ENCODE measurements at regions not wholly inside any gene's neighbourhood (a gene's known extent, or its start where the extent isn't known, plus 50 kb on each side); places are given as distances from the start of the nearest gene placed in this dataset.
"Not testable (repeated sequence)": the region's sequence is repeated elsewhere in the genome, so short reads cannot be mapped to it uniquely, and the experiment has no call there.

GRCh38 chr19:27719034-27719433 is 1493.9 kb downstream of the UQCRFS1 start:
- no peaks in the 10 kb centered on the region for H3K4me1 ChIP-seq (ENCODE audit: control insufficient read depth in 1 of 2, extremely low read depth in 1 of 2, insufficient read depth in 2 of 2, low read length in 2 of 2)
- Mint-ChIP-seq H3K4me1 (no peaks in the 10 kb centered on the region), H3K27me3 (no peaks in the 10 kb centered on the region), H3K36me3 (peaks cover 3% of the 10 kb centered on the region), H3K4me3 (no peak overlapping the region), H3K9me3 (peaks cover 11 to 48% (median 46%) of the 10 kb centered on the region in 3 donors), H3K27ac (no peak overlapping the region)
- ChIA-PET CTCF (no interaction called here), POLR2A (no interaction called here)
- H3K4me3 ChIP-seq (ENCODE audit: control insufficient read depth in 1 of 2, extremely low read depth in 1 of 2, low read length in 1 of 2) = no peak overlapping the region
- H3K27ac ChIP-seq (ENCODE audit: low read length) = no peak overlapping the region
- peaks cover 14% of the 10 kb centered on the region for H3K9me3 ChIP-seq
- no peaks in the 10 kb centered on the region for H3K36me3 ChIP-seq (ENCODE audit: control insufficient read depth in 2 of 2, extremely low read depth in 1 of 2, insufficient read depth in 1 of 2, low read length in 1 of 2)
- ATAC-seq (replicated peaks in 1 of 4) = no peak
- DNase-seq = no peak
- H3K27me3 ChIP-seq (replicated peaks in 1 of 2; ENCODE audit: control insufficient read depth in 2 of 2, extremely low read depth in 1 of 2, insufficient read depth in 2 of 2, low read length in 1 of 2) = no peaks in the 10 kb centered on the region
- 95% methylated on average over 3 of the region's 6 CpGs for WGBS (ENCODE audit: insufficient coverage)

GRCh38 chr19:27718234-27718633 is 1494.7 kb downstream of the UQCRFS1 start:
- Histone ChIP-seq H3K27ac (ENCODE audit: low read length) (no peak overlapping the region), H3K9me3 (peaks cover 13% of the 10 kb centered on the region), H3K4me3 (ENCODE audit: control insufficient read depth in 1 of 2, extremely low read depth in 1 of 2, low read length in 1 of 2) (no peak overlapping the region), H3K4me1 (ENCODE audit: control insufficient read depth in 1 of 2, extremely low read depth in 1 of 2, insufficient read depth in 2 of 2, low read length in 2 of 2) (no peaks in the 10 kb centered on the region), H3K27me3 (replicated peaks in 1 of 2; ENCODE audit: control insufficient read depth in 2 of 2, extremely low read depth in 1 of 2, insufficient read depth in 2 of 2, low read length in 1 of 2) (no peaks in the 10 kb centered on the region), H3K36me3 (ENCODE audit: control insufficient read depth in 2 of 2, extremely low read depth in 1 of 2, insufficient read depth in 1 of 2, low read length in 1 of 2) (no peaks in the 10 kb centered on the region)
- Mint-ChIP-seq H3K27me3 (no peaks in the 10 kb centered on the region), H3K36me3 (peaks cover under 1% of the 10 kb centered on the region), H3K27ac (no peak overlapping the region), H3K4me3 (no peak overlapping the region), H3K9me3 (peaks cover 11 to 45% (median 40%) of the 10 kb centered on the region in 3 donors), H3K4me1 (no peaks in the 10 kb centered on the region)
- DNase-seq (no peak), ATAC-seq (replicated peaks in 1 of 4) (no peak)
- ChIA-PET CTCF (no interaction called here), POLR2A (no interaction called here)
- WGBS (ENCODE audit: insufficient coverage) = 71% methylated on average over 4 of the region's 4 CpGs

GRCh38 chr19:27717825-27718224 is 1495.1 kb downstream of the UQCRFS1 start:
- Histone ChIP-seq H3K4me1 (ENCODE audit: control insufficient read depth in 1 of 2, extremely low read depth in 1 of 2, insufficient read depth in 2 of 2, low read length in 2 of 2) (no peaks in the 10 kb centered on the region), H3K27ac (ENCODE audit: low read length) (no peak overlapping the region), H3K36me3 (ENCODE audit: control insufficient read depth in 2 of 2, extremely low read depth in 1 of 2, insufficient read depth in 1 of 2, low read length in 1 of 2) (no peaks in the 10 kb centered on the region), H3K4me3 (ENCODE audit: control insufficient read depth in 1 of 2, extremely low read depth in 1 of 2, low read length in 1 of 2) (no peak overlapping the region), H3K9me3 (peaks cover 9% of the 10 kb centered on the region), H3K27me3 (replicated peaks in 1 of 2; ENCODE audit: control insufficient read depth in 2 of 2, extremely low read depth in 1 of 2, insufficient read depth in 2 of 2, low read length in 1 of 2) (no peaks in the 10 kb centered on the region)
- ChIA-PET POLR2A (no interaction called here), CTCF (no interaction called here)
- H3K27ac Mint-ChIP-seq = no peak overlapping the region
- DNase-seq = no peak
- peaks cover 11 to 44% (median 41%) of the 10 kb centered on the region in 3 donors for H3K9me3 Mint-ChIP-seq
- ATAC-seq (replicated peaks in 1 of 4) = no peak
- H3K36me3 Mint-ChIP-seq = no peaks in the 10 kb centered on the region
- H3K4me1 Mint-ChIP-seq = no peaks in the 10 kb centered on the region
- no peaks in the 10 kb centered on the region for H3K27me3 Mint-ChIP-seq
- no peak overlapping the region for H3K4me3 Mint-ChIP-seq

- no peaks in the 10 kb centered on the region for H3K36me3 ChIP-seq (ENCODE audit: control insufficient read depth in 2 of 2, extremely low read depth in 1 of 2, insufficient read depth in 1 of 2, low read length in 1 of 2)
- no peaks in the 10 kb centered on the region for H3K27me3 ChIP-seq (replicated peaks in 1 of 2; ENCODE audit: control insufficient read depth in 2 of 2, extremely low read depth in 1 of 2, insufficient read depth in 2 of 2, low read length in 1 of 2)
- ChIA-PET CTCF (no interaction called here), POLR2A (no interaction called here)
- H3K4me1 Mint-ChIP-seq = no peaks in the 10 kb centered on the region
- no CpG with 5 or more reads among the region's 3 CpGs for WGBS (ENCODE audit: insufficient coverage)
- H3K27ac Mint-ChIP-seq = no peak overlapping the region
- H3K27ac ChIP-seq (ENCODE audit: low read length) = no peak overlapping the region
- no peak overlapping the region for H3K4me3 Mint-ChIP-seq
- no peaks in the 10 kb centered on the region for H3K36me3 Mint-ChIP-seq
- H3K4me3 ChIP-seq (ENCODE audit: control insufficient read depth in 1 of 2, extremely low read depth in 1 of 2, low read length in 1 of 2) = no peak overlapping the region
- ATAC-seq (replicated peaks in 1 of 4) = no peak
- no peaks in the 10 kb centered on the region for H3K4me1 ChIP-seq (ENCODE audit: control insufficient read depth in 1 of 2, extremely low read depth in 1 of 2, insufficient read depth in 2 of 2, low read length in 2 of 2)
- peaks cover 11 to 46% (median 44%) of the 10 kb centered on the region in 3 donors for H3K9me3 Mint-ChIP-seq
- H3K9me3 ChIP-seq = peaks cover 6% of the 10 kb centered on the region
- H3K27me3 Mint-ChIP-seq = no peaks in the 10 kb centered on the region
- DNase-seq = no peak
Measured at GRCh38 chr19:27716922-27717321, 1496.0 kb downstream of the UQCRFS1 start.

GRCh38 chr19:27714857-27715256 is 1498.1 kb downstream of the UQCRFS1 start:
- H3K4me1 ChIP-seq (ENCODE audit: control insufficient read depth in 1 of 2, extremely low read depth in 1 of 2, insufficient read depth in 2 of 2, low read length in 2 of 2) = no peaks in the 10 kb centered on the region
- H3K36me3 ChIP-seq (ENCODE audit: control insufficient read depth in 2 of 2, extremely low read depth in 1 of 2, insufficient read depth in 1 of 2, low read length in 1 of 2) = no peaks in the 10 kb centered on the region
- H3K4me3 Mint-ChIP-seq = no peak overlapping the region
- no peak for ATAC-seq (replicated peaks in 1 of 4)
- no peaks in the 10 kb centered on the region for H3K36me3 Mint-ChIP-seq
- DNase-seq = no peak
- WGBS (ENCODE audit: insufficient coverage) = no CpG with 5 or more reads among the region's 2 CpGs
- no peaks in the 10 kb centered on the region for H3K4me1 Mint-ChIP-seq
- no peak overlapping the region for H3K4me3 ChIP-seq (ENCODE audit: control insufficient read depth in 1 of 2, extremely low read depth in 1 of 2, low read length in 1 of 2)
- ChIA-PET POLR2A (no interaction called here), CTCF (no interaction called here)
- no peak overlapping the region for H3K27ac ChIP-seq (ENCODE audit: low read length)
- H3K27ac Mint-ChIP-seq = no peak overlapping the region
- peaks cover 4% of the 10 kb centered on the region for H3K9me3 ChIP-seq
- H3K9me3 Mint-ChIP-seq = peaks cover 13 to 38% (median 38%) of the 10 kb centered on the region in 3 donors
- H3K27me3 ChIP-seq (replicated peaks in 1 of 2; ENCODE audit: control insufficient read depth in 2 of 2, extremely low read depth in 1 of 2, insufficient read depth in 2 of 2, low read length in 1 of 2) = no peaks in the 10 kb centered on the region
- H3K27me3 Mint-ChIP-seq = no peaks in the 10 kb centered on the region

- DNase-seq (no peak), ATAC-seq (replicated peaks in 1 of 4) (no peak)
- Histone ChIP-seq H3K27ac (ENCODE audit: low read length) (no peak overlapping the region), H3K27me3 (replicated peaks in 1 of 2; ENCODE audit: control insufficient read depth in 2 of 2, extremely low read depth in 1 of 2, insufficient read depth in 2 of 2, low read length in 1 of 2) (no peaks in the 10 kb centered on the region), H3K4me1 (ENCODE audit: control insufficient read depth in 1 of 2, extremely low read depth in 1 of 2, insufficient read depth in 2 of 2, low read length in 2 of 2) (no peaks in the 10 kb centered on the region), H3K9me3 (no peaks in the 10 kb centered on the region), H3K36me3 (ENCODE audit: control insufficient read depth in 2 of 2, extremely low read depth in 1 of 2, insufficient read depth in 1 of 2, low read length in 1 of 2) (no peaks in the 10 kb centered on the region), H3K4me3 (ENCODE audit: control insufficient read depth in 1 of 2, extremely low read depth in 1 of 2, low read length in 1 of 2) (no peak overlapping the region)
- Mint-ChIP-seq H3K4me1 (no peaks in the 10 kb centered on the region), H3K9me3 (peaks cover 18 to 30% (median 23%) of the 10 kb centered on the region in 3 donors), H3K27me3 (no peaks in the 10 kb centered on the region), H3K4me3 (no peak overlapping the region), H3K27ac (no peak overlapping the region), H3K36me3 (no peaks in the 10 kb centered on the region)
- ChIA-PET CTCF (no interaction called here), POLR2A (no interaction called here)
- 60% methylated on average over 1 of the region's 5 CpGs for whole genome bisulfite sequencing (ENCODE audit: insufficient coverage)
Measured at GRCh38 chr19:27709496-27709895, 1503.5 kb downstream of the UQCRFS1 start.

- H3K36me3 Mint-ChIP-seq; H3K27me3 Mint-ChIP-seq; H3K4me1 Mint-ChIP-seq; H3K27ac ChIP-seq (ENCODE audit: low read length); CTCF ChIA-PET; H3K4me1 ChIP-seq (ENCODE audit: control insufficient read depth in 1 of 2, extremely low read depth in 1 of 2, insufficient read depth in 2 of 2, low read length in 2 of 2); DNase-seq; H3K9me3 ChIP-seq; H3K4me3 ChIP-seq (ENCODE audit: control insufficient read depth in 1 of 2, extremely low read depth in 1 of 2, low read length in 1 of 2); H3K4me3 Mint-ChIP-seq; ATAC-seq (replicated peaks in 1 of 4); POLR2A ChIA-PET; H3K27me3 ChIP-seq (replicated peaks in 1 of 2; ENCODE audit: control insufficient read depth in 2 of 2, extremely low read depth in 1 of 2, insufficient read depth in 2 of 2, low read length in 1 of 2); H3K27ac Mint-ChIP-seq; H3K36me3 ChIP-seq (ENCODE audit: control insufficient read depth in 2 of 2, extremely low read depth in 1 of 2, insufficient read depth in 1 of 2, low read length in 1 of 2): not testable (repeated sequence)
- H3K9me3 Mint-ChIP-seq = peaks cover 18 to 30% (median 23%) of the 10 kb centered on the region in 3 donors
- WGBS (ENCODE audit: insufficient coverage) = 71% methylated on average over 1 of the region's 6 CpGs
Measured at GRCh38 chr19:27708986-27709385, 1504.0 kb downstream of the UQCRFS1 start.
